ENCODE measurements at regions not wholly inside any gene's neighbourhood (a gene's known extent, or its start where the extent isn't known, plus 50 kb on each side); places are given as distances from the start of the nearest gene placed in this dataset.

- H3K27me3 ChIP-seq, result no peaks in the 10 kb centered on the region
- 97% methylated on average over 10 to 14 of the region's 14 CpGs for WGBS, 2 donors
- no peak overlapping the region for H3K4me3 ChIP-seq
- no peaks in the 10 kb centered on the region for H3K36me3 ChIP-seq
- DNase-seq (ENCODE audit: low spot score in 2 of 2), result no peak
- peaks cover 0 to 3% (median 0%) of the 10 kb centered on the region in 4 donors for H3K9me3 ChIP-seq
- TF ChIP-seq, protein P1, sequence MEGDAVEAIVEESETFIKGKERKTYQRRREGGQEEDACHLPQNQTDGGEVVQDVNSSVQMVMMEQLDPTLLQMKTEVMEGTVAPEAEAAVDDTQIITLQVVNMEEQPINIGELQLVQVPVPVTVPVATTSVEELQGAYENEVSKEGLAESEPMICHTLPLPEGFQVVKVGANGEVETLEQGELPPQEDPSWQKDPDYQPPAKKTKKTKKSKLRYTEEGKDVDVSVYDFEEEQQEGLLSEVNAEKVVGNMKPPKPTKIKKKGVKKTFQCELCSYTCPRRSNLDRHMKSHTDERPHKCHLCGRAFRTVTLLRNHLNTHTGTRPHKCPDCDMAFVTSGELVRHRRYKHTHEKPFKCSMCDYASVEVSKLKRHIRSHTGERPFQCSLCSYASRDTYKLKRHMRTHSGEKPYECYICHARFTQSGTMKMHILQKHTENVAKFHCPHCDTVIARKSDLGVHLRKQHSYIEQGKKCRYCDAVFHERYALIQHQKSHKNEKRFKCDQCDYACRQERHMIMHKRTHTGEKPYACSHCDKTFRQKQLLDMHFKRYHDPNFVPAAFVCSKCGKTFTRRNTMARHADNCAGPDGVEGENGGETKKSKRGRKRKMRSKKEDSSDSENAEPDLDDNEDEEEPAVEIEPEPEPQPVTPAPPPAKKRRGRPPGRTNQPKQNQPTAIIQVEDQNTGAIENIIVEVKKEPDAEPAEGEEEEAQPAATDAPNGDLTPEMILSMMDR (IDR thresholded peaks at IDR 0.05), result no peak
- TF ChIP-seq POLR2A (IDR thresholded peaks at IDR 0.05), result no peak
- TF ChIP-seq EP300 (IDR thresholded peaks at IDR 0.05), result no peak
- H3K27ac ChIP-seq, result no peak overlapping the region
- no peaks in the 10 kb centered on the region for H3K4me1 ChIP-seq
Observed at GRCh38 chr18:37671119-37671518, 105.5 kb upstream of the CELF4 start.

DNA sequence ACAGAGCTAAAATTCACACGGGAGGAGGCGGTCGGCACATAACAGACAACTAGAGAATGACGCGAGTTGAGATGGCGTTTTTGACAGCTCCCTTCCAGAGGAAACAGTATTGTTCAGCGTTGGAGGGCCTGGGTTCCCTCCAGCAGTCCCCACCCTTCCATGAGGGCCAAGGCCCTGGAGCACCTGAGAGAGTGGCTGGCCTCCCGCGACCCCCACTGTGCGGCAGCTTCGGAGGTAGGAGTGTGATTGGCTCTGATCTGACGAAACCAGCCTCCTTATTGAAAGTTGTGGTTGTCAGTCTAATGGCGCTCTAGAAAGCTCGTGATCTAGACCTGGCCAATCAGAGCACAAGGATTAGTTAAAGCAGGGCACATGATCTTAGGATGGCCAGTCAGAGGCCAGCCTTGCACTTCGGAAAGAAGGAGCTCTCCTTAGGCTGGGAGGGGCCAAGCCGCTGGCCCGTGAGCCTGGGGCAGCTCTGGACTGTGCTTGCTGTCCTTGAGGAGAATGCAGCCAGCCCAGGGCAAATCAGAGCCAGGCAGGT is 104.5 kb upstream of the CELF4 start:
- Histone ChIP-seq H3K27me3 (no peaks in the 10 kb centered on the region), H3K27ac (no peak overlapping the region), H3K4me3 (no peak overlapping the region), H3K4me1 (no peaks in the 10 kb centered on the region), H3K9me3 (no peaks in the 10 kb centered on the region), H3K36me3 (no peaks in the 10 kb centered on the region)
- WGBS, 2 donors, result 89 to 94% methylated on average over 17 of the region's 17 CpGs
- DNase-seq (ENCODE audit: low spot score in 2 of 2), result no peak
- TF ChIP-seq EP300 (IDR thresholded peaks at IDR 0.05), result no peak
- TF ChIP-seq, protein P1 (IDR thresholded peaks at IDR 0.05), result no peak
- no peak for TF ChIP-seq POLR2A (IDR thresholded peaks at IDR 0.05)

DNA sequence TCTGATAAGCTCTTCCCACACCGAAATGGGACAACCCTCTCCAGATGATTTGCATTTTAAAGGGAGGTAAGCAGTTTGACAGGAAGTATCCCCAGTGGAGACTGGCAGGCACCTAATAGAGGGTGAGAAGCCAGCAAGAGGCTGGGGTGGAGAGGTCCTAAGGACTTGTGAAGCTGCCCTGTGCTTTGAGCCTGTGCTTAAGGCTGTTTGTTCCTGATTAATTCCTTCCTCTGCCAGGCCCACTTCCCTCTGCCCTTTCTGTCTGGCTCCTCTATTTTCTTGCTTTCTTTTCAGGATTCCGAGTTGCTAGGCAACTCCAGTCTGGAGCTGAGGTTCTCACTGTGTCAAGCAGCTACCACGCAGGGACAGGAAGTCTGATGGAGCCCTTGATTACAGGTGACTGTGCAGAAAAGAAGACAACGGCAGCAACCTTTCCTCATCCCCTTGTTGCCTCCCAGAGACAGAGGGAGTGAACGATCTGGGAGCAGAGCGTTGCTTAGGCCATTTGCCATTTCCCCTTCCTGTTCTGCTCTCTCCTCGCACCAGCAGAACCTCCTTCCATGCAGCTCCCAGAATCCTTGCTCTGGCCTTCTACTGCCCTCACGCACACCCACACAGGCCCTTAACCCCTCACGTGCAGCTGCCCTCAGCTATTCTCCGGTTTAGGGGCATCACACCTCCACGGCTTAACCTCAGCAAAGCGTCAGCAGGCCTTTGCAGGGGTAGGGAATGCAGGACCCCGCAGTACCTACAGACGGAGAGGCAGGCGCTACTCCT is 103.6 kb upstream of the CELF4 start:
- Histone ChIP-seq H3K4me1 (no peaks in the 10 kb centered on the region), H3K4me3 (no peak overlapping the region), H3K9me3 (no peaks in the 10 kb centered on the region), H3K36me3 (no peaks in the 10 kb centered on the region), H3K27me3 (no peaks in the 10 kb centered on the region), H3K27ac (no peak overlapping the region)
- TF ChIP-seq, protein P1 (IDR thresholded peaks at IDR 0.05), result no peak
- TF ChIP-seq EP300 (IDR thresholded peaks at IDR 0.05) (no peak), POLR2A (IDR thresholded peaks at IDR 0.05) (no peak)
- 53 to 58% methylated on average over 15 of the region's 15 CpGs for WGBS, 2 donors
- no peak for DNase-seq (ENCODE audit: low spot score in 2 of 2)

- H3K36me3 ChIP-seq, result no peaks in the 10 kb centered on the region
- no peak overlapping the region for H3K27ac ChIP-seq
- no peak overlapping the region for H3K4me3 ChIP-seq
- H3K9me3 ChIP-seq, result no peaks in the 10 kb centered on the region
- H3K4me1 ChIP-seq, result no peaks in the 10 kb centered on the region
- TF ChIP-seq EP300 (IDR thresholded peaks at IDR 0.05) (no peak), POLR2A (IDR thresholded peaks at IDR 0.05) (no peak)
- TF ChIP-seq, protein P1 (IDR thresholded peaks at IDR 0.05), result no peak
- no peaks in the 10 kb centered on the region for H3K27me3 ChIP-seq
- 72 to 73% methylated on average over 1 of the region's 1 CpG for WGBS, 2 donors
- DNase-seq (ENCODE audit: low spot score in 2 of 2), result no peak
Observed at GRCh38 chr18:37667836-37668235, 102.2 kb upstream of the CELF4 start.

- WGBS, 2 donors, result 36 to 60% methylated on average over 1 of the region's 1 CpG
- H3K4me3 ChIP-seq, result no peak overlapping the region
Observed at GRCh38 chr18:37666991-37667390, 101.4 kb upstream of the CELF4 start.

More at GRCh38 chr18:37666991-37667390, 101.4 kb upstream of the CELF4 start:
- no peaks in the 10 kb centered on the region for H3K9me3 ChIP-seq
- DNase-seq (ENCODE audit: low spot score in 2 of 2), result no peak
- H3K36me3 ChIP-seq, result no peaks in the 10 kb centered on the region
- no peaks in the 10 kb centered on the region for H3K4me1 ChIP-seq
- no peaks in the 10 kb centered on the region for H3K27me3 ChIP-seq
- TF ChIP-seq EP300 (IDR thresholded peaks at IDR 0.05), result no peak
- TF ChIP-seq, protein P1 (IDR thresholded peaks at IDR 0.05), result no peak
- TF ChIP-seq POLR2A (IDR thresholded peaks at IDR 0.05), result no peak
- no peak overlapping the region for H3K27ac ChIP-seq
